ENCODE measurements at regions not wholly inside any gene's neighbourhood (a gene's known extent, or its start where the extent isn't known, plus 50 kb on each side); places are given as distances from the start of the nearest gene placed in this dataset.

GRCh38 chr13:111926501-111927180 lies 140.3 kb upstream of the SOX1 start:
- peak; percentile 23 for DNase-seq

- peak; percentile 40 for DNase-seq
Measured at GRCh38 chr13:111927181-111927540, 139.8 kb upstream of the SOX1 start.

- peak; percentile 30 for DNase-seq
Measured at GRCh38 chr13:111929036-111929616, 137.8 kb upstream of the SOX1 start.

GRCh38 chr13:111936267-111936925 lies 130.6 kb upstream of the SOX1 start:
- DNase-seq = peak; percentile 17

- DNase-seq = peak; percentile 53
Measured at GRCh38 chr13:111937777-111938311, 129.1 kb upstream of the SOX1 start.

GRCh38 chr13:111938741-111939665 lies 127.9 kb upstream of the SOX1 start:
- DNase-seq = peak; percentile 42

GRCh38 chr13:111939666-111940278 lies 127.2 kb upstream of the SOX1 start:
- peak; percentile 12 for DNase-seq

GRCh38 chr13:111940892-111941291 lies 126.1 kb upstream of the SOX1 start:
- peak; percentile 29 for DNase-seq

- DNase-seq = peak; percentile 18
Measured at GRCh38 chr13:111941845-111942447, 125.0 kb upstream of the SOX1 start.

- peak; percentile 34 for DNase-seq
Measured at GRCh38 chr13:111943229-111943795, 123.6 kb upstream of the SOX1 start.

GRCh38 chr13:111944171-111944583 lies 122.8 kb upstream of the SOX1 start:
- DNase-seq = peak; percentile 29

- peak; percentile 45 for DNase-seq
Measured at GRCh38 chr13:111945086-111945485, 121.9 kb upstream of the SOX1 start.

GRCh38 chr13:111946214-111946613 lies 120.7 kb upstream of the SOX1 start:
- DNase-seq = no peak

GRCh38 chr13:111947026-111947810 lies 119.7 kb upstream of the SOX1 start:
- DNase-seq = peak; percentile 26

GRCh38 chr13:111947876-111948275 lies 119.1 kb upstream of the SOX1 start:
- peak; percentile 26 for DNase-seq

GRCh38 chr13:111948281-111948680 lies 118.7 kb upstream of the SOX1 start:
- no peak for DNase-seq

GRCh38 chr13:111948811-111949210 lies 118.1 kb upstream of the SOX1 start:
- peak; percentile 19 for DNase-seq

GRCh38 chr13:111949311-111949710 lies 117.6 kb upstream of the SOX1 start:
- DNase-seq = no peak

GRCh38 chr13:111950697-111951096 lies 116.3 kb upstream of the SOX1 start:
- DNase-seq = peak; percentile 2

GRCh38 chr13:111952032-111952431 lies 114.9 kb upstream of the SOX1 start:
- peak; percentile 38 for DNase-seq

- DNase-seq = peak; percentile 13
Measured at GRCh38 chr13:111952814-111953213, 114.1 kb upstream of the SOX1 start.
